HEK293T (cell line): ENCODE measurements at regions not wholly inside any gene's neighbourhood (a gene's known extent, or its start where the extent isn't known, plus 50 kb on each side); places are given as distances from the start of the nearest gene placed in this dataset.

Experiments used
- ARNT ChIP-seq: fragments of 450-650 bp; IDR thresholded peaks from 2 replicates; pipeline ENCODE4 v1.6.1; 2017; ENCODE audit warnings: mild to moderate bottlenecking
- FOXM1 ChIP-seq: fragments of 450-650 bp; IDR thresholded peaks from 2 replicates; pipeline ENCODE4 v1.6.1; 2017; ENCODE audit warnings: mild to moderate bottlenecking, borderline replicate concordance
- L3MBTL2 ChIP-seq: fragments of 450-650 bp; conservative IDR thresholded peaks from 2 replicates; pipeline ENCODE4 v1.6.1; 2016; ENCODE audit warnings: mild to moderate bottlenecking
- PKNOX1 ChIP-seq: fragments of 450-650 bp; IDR thresholded peaks from 2 replicates; pipeline ENCODE4 v1.6.1; 2016
- SP1 ChIP-seq: fragments of 450-650 bp; IDR thresholded peaks from 2 replicates; pipeline ENCODE4 v1.6.1; 2017
- SUZ12 ChIP-seq: fragments of 450-650 bp; IDR thresholded peaks from 2 replicates; pipeline ENCODE4 v1.6.1; 2016; ENCODE audit warnings: mild to moderate bottlenecking
- TARDBP ChIP-seq: fragments of 450-650 bp; IDR thresholded peaks from 2 replicates; pipeline ENCODE4 v1.6.1; 2016

DNA sequence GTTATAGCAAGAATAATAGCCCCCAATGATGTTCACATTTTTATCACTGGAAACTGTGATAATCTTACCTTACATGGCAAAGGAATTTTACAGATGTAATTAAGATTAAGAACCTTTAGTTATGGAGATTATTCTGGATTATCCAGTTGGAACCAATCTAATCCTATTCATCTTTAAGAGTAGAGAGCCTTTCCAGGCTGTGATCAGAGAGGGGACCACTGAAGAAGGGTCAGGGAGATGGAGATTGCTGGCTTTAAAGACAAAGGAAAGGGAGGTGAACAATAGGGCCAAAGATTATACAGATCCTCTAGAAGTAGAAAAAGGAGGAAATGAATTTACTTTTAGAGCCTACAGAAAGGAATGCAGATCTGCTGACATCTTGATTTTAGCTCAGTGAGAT is 253.5 kb upstream of the GRIN3A start:
- TF ChIP-seq SUZ12: no peak
- no peak for TF ChIP-seq SP1
- no peak for TF ChIP-seq TARDBP
- no peak for TF ChIP-seq L3MBTL2
- no peak for TF ChIP-seq PKNOX1
- TF ChIP-seq ARNT: no peak
- no peak for TF ChIP-seq FOXM1
